ENCODE measurements at regions not wholly inside any gene's neighbourhood (a gene's known extent, or its start where the extent isn't known, plus 50 kb on each side); places are given as distances from the start of the nearest gene placed in this dataset.

- Histone ChIP-seq H3K9me2 (replicated peaks; ENCODE audit: low read length) (no peaks in the 10 kb centered on the region), H3K4me1 (ENCODE audit: insufficient read depth, low read length) (no peaks in the 10 kb centered on the region), H3K4me3 (ENCODE audit: low read length) (no peak overlapping the region), H3K9ac (ENCODE audit: low read length) (no peak overlapping the region), H3K27me3 (ENCODE audit: low read length) (no peaks in the 10 kb centered on the region), H3K79me2 (ENCODE audit: low read length) (no peaks in the 10 kb centered on the region), H3K27ac (ENCODE audit: low read length) (no peak overlapping the region), H3K4me2 (ENCODE audit: low read length) (no peak overlapping the region), H3F3A (ENCODE audit: low read length, unreplicated experiment) (no peaks in the 10 kb centered on the region), H3K36me3 (ENCODE audit: low read depth, low read length) (no peaks in the 10 kb centered on the region), H2AFZ (ENCODE audit: low read length) (no peak overlapping the region), H3K9me3 (ENCODE audit: low read length) (no peaks in the 10 kb centered on the region), H4K20me1 (ENCODE audit: low read length) (no peaks in the 10 kb centered on the region)
- ChIA-PET POLR2A (ENCODE audit: unreplicated experiment) (no interaction called here), CTCF (no interaction called here)
- no peak for TF ChIP-seq CTCF (conservative IDR thresholded peaks at IDR 0.05; ENCODE audit: low read depth, low read length)
- TF ChIP-seq EZH2 (IDR thresholded peaks at IDR 0.05; ENCODE audit: low read length, unreplicated experiment): no peak
- no peak for TF ChIP-seq EZH2phosphoT487 (IDR thresholded peaks at IDR 0.05; ENCODE audit: borderline replicate concordance, low read length)
- intact Hi-C loops (cut with micrococcal nuclease): no loop called here
- no peak for DNase-seq
- BruUV-seq (replicated peaks): no TSS peak
- ATAC-seq: no peak
Measured at GRCh38 chr4:33561259-33561658, 2683.1 kb downstream of the ARAP2 start.

GRCh38 chr4:33566649-33567048 lies 2677.7 kb downstream of the ARAP2 start:
- Histone ChIP-seq H2AFZ (ENCODE audit: low read length) (no peak overlapping the region), H3K9me3 (ENCODE audit: low read length) (no peaks in the 10 kb centered on the region), H3K27ac (ENCODE audit: low read length) (no peak overlapping the region), H3K9me2 (replicated peaks; ENCODE audit: low read length) (no peaks in the 10 kb centered on the region), H3K4me3 (ENCODE audit: low read length) (no peak overlapping the region), H3K4me2 (ENCODE audit: low read length) (no peak overlapping the region), H3K27me3 (ENCODE audit: low read length) (no peaks in the 10 kb centered on the region), H4K20me1 (ENCODE audit: low read length) (no peaks in the 10 kb centered on the region), H3K36me3 (ENCODE audit: low read depth, low read length) (no peaks in the 10 kb centered on the region), H3F3A (ENCODE audit: low read length, unreplicated experiment) (no peaks in the 10 kb centered on the region), H3K9ac (ENCODE audit: low read length) (no peak overlapping the region), H3K4me1 (ENCODE audit: insufficient read depth, low read length) (no peaks in the 10 kb centered on the region), H3K79me2 (ENCODE audit: low read length) (no peaks in the 10 kb centered on the region)
- intact Hi-C loops (cut with micrococcal nuclease): no loop called here
- BruUV-seq (replicated peaks): no TSS peak
- DNase-seq: no peak
- no peak for TF ChIP-seq EZH2phosphoT487 (IDR thresholded peaks at IDR 0.05; ENCODE audit: borderline replicate concordance, low read length)
- POLR2A ChIA-PET (ENCODE audit: unreplicated experiment): no interaction called here
- CTCF ChIA-PET: no interaction called here
- no peak for ATAC-seq

- intact Hi-C loops (cut with micrococcal nuclease): no loop called here
- CTCF ChIA-PET: no interaction called here
Measured at GRCh38 chr4:33577791-33578190, 2666.5 kb downstream of the ARAP2 start.

More at GRCh38 chr4:33577791-33578190, 2666.5 kb downstream of the ARAP2 start:
- Histone ChIP-seq H3K4me2 (ENCODE audit: low read length) (no peak overlapping the region), H3K9me3 (ENCODE audit: low read length) (no peaks in the 10 kb centered on the region), H3K27me3 (ENCODE audit: low read length) (no peaks in the 10 kb centered on the region), H4K20me1 (ENCODE audit: low read length) (no peaks in the 10 kb centered on the region), H3K9me2 (replicated peaks; ENCODE audit: low read length) (no peaks in the 10 kb centered on the region), H3K79me2 (ENCODE audit: low read length) (no peaks in the 10 kb centered on the region), H3K27ac (ENCODE audit: low read length) (no peak overlapping the region), H3F3A (ENCODE audit: low read length, unreplicated experiment) (no peaks in the 10 kb centered on the region), H3K4me1 (ENCODE audit: insufficient read depth, low read length) (no peaks in the 10 kb centered on the region), H3K36me3 (ENCODE audit: low read depth, low read length) (no peaks in the 10 kb centered on the region), H3K4me3 (ENCODE audit: low read length) (no peak overlapping the region), H3K9ac (ENCODE audit: low read length) (no peak overlapping the region), H2AFZ (ENCODE audit: low read length) (no peak overlapping the region)
- BruUV-seq (replicated peaks): no TSS peak
- POLR2A ChIA-PET (ENCODE audit: unreplicated experiment): no interaction called here
- ATAC-seq: no peak
- TF ChIP-seq EZH2 (IDR thresholded peaks at IDR 0.05; ENCODE audit: low read length, unreplicated experiment): no peak
- no peak for TF ChIP-seq CTCF (conservative IDR thresholded peaks at IDR 0.05; ENCODE audit: low read depth, low read length)
- no peak for TF ChIP-seq EZH2phosphoT487 (IDR thresholded peaks at IDR 0.05; ENCODE audit: borderline replicate concordance, low read length)
- DNase-seq: no peak
